GM12891 (cell line): ENCODE measurements at regions not wholly inside any gene's neighbourhood (a gene's known extent, or its start where the extent isn't known, plus 50 kb on each side); places are given as distances from the start of the nearest gene placed in this dataset.

Experiments used
- PAX5 ChIP-seq: IDR thresholded peaks from 2 replicates; pipeline ENCODE4 v1.6.1; 2011; ENCODE audit warnings: low read length, moderate library complexity, mild to moderate bottlenecking; ENCODE audit not compliant: insufficient read depth, severe bottlenecking
- POLR2A ChIP-seq: IDR thresholded peaks from 2 replicates; pipeline ENCODE4 v1.6.1; 2011; ENCODE audit warnings: low read depth, low read length, control low read depth
- POLR2AphosphoS5 ChIP-seq: IDR thresholded peaks from 2 replicates; pipeline ENCODE4 v1.6.1; 2011; ENCODE audit warnings: low read depth, low read length, control low read depth
- POU2F2 ChIP-seq: IDR thresholded peaks from 2 replicates; pipeline ENCODE4 v1.6.1; 2011; ENCODE audit warnings: low read depth, mild to moderate bottlenecking, control low read depth, low read length, moderate library complexity
- SPI1 ChIP-seq: IDR thresholded peaks from 2 replicates; pipeline ENCODE4 v1.6.1; 2011; ENCODE audit warnings: low read depth, low read length, control low read depth
- TAF1 ChIP-seq: IDR thresholded peaks from 2 replicates; pipeline ENCODE4 v1.6.1; 2011; ENCODE audit warnings: low read depth, low read length, control low read depth

DNA sequence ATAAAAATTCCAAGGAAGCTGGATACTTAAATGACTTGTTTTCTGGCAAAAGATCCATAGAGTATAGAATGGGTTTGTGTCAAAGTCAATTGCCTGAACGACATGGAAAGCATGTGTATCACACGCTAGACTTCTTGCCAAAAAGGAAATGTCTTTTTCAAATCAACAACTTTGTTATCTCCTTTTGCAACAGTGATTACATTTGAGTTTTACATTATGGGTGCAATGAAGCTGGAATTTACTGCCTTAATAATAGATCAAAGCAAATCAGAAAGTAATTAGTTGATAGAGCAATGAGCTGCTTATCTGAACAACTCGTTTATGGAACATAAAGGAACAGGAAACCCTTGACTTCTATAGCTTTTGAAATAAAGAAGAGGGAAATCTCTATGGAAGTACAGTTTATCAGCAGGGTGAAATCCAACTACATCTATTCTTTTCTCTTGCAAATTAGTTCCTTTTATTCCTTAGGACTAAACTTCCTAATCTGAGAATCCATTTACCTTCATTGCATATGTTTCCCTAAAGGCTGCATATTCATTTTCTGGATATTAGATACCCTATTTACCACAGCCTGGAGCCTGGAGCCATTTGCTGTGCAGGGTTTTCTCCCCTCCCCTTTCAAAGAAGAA, 415.1 kb upstream of the NECTIN3 start:
- no peak for TF ChIP-seq POLR2AphosphoS5
- TF ChIP-seq POLR2A: no peak
- TF ChIP-seq TAF1: no peak
- TF ChIP-seq SPI1: no peak
- TF ChIP-seq PAX5: no peak
- no peak for TF ChIP-seq POU2F2
